SH-SY5Y (cell line): ENCODE measurements at regions not wholly inside any gene's neighbourhood (a gene's known extent, or its start where the extent isn't known, plus 50 kb on each side); places are given as distances from the start of the nearest gene placed in this dataset.

Experiments used
- GATA2 ChIP-seq: IDR thresholded peaks from 2 replicates; pipeline ENCODE4 v1.6.1; 2011; ENCODE audit warnings: mild to moderate bottlenecking, low read depth, low read length
- GATA3 ChIP-seq: IDR thresholded peaks from 2 replicates; pipeline ENCODE4 v1.6.1; 2011; ENCODE audit warnings: low read depth, mild to moderate bottlenecking, low read length, moderate library complexity

- TF ChIP-seq GATA2 (no peak), GATA3 (no peak)
Measured at GRCh38 chr10:83212632-83213334, 926.5 kb upstream of the GHITM start.
